MM.1S (cell line): ENCODE measurements at regions not wholly inside any gene's neighbourhood (a gene's known extent, or its start where the extent isn't known, plus 50 kb on each side); places are given as distances from the start of the nearest gene placed in this dataset.

Source experiments
- DNase-seq: peaks from one replicate; pipeline ENCODE4 v3.0.0-alpha.2; 2015
- H2AFZ ChIP-seq: fragments of 300-600 bp; sonication (generic); 2 replicates; pipeline ENCODE4 v1.6.0; 2016; ENCODE audit warnings: antibody characterized with exemption, low read length
- H3F3A ChIP-seq: fragments of 300-600 bp; sonication (generic); 2 replicates; pipeline ENCODE4 v1.6.1; 2016; ENCODE audit warnings: mild to moderate bottlenecking, antibody characterized with exemption, low read length, moderate library complexity, mixed read lengths; ENCODE audit not compliant: insufficient read depth
- H3K27ac ChIP-seq: fragments of 300-600 bp; sonication (generic); 2 replicates; pipeline ENCODE4 v1.5.1; 2016; ENCODE audit warnings: mild to moderate bottlenecking, low read length
- H3K27me3 ChIP-seq: fragments of 300-600 bp; sonication (generic); replicated peaks from 2 replicates; pipeline ENCODE4 v1.6.0; 2016; ENCODE audit warnings: low read length; ENCODE audit not compliant: insufficient read depth
- H3K36me3 ChIP-seq: fragments of 300-600 bp; sonication (generic); replicated peaks from 2 replicates; pipeline ENCODE4 v1.6.1; 2016; ENCODE audit warnings: mild to moderate bottlenecking, low read length, mixed read lengths; ENCODE audit not compliant: insufficient read depth
- H3K4me1 ChIP-seq: fragments of 300-600 bp; sonication (generic); 2 replicates; pipeline ENCODE4 v1.6.1; 2016; ENCODE audit warnings: low read length, mixed read lengths
- H3K4me2 ChIP-seq: fragments of 300-600 bp; sonication (generic); 2 replicates; pipeline ENCODE4 v1.6.0; 2016; ENCODE audit warnings: low read depth, low read length
- H3K4me3 ChIP-seq: fragments of 300-600 bp; sonication (generic); 2 replicates; pipeline ENCODE4 v1.5.1; 2016; ENCODE audit warnings: low read length, mixed read lengths
- H3K79me2 ChIP-seq: fragments of 300-600 bp; sonication (generic); 2 replicates; pipeline ENCODE4 v1.6.1; 2016; ENCODE audit warnings: mixed run types, low read length, mixed read lengths
- H3K9ac ChIP-seq: fragments of 300-600 bp; sonication (generic); 2 replicates; pipeline ENCODE4 v1.6.1; 2016; ENCODE audit warnings: low read length, mixed read lengths
- H3K9me2 ChIP-seq: fragments of 300-600 bp; sonication (generic); replicated peaks from 2 replicates; pipeline ENCODE4 v1.6.1; 2016; ENCODE audit warnings: mild to moderate bottlenecking, low read length, mixed read lengths; ENCODE audit not compliant: insufficient read depth
- H3K9me3 ChIP-seq: fragments of 300-600 bp; sonication (generic); replicated peaks from 2 replicates; pipeline ENCODE4 v1.6.1; 2016; ENCODE audit warnings: mild to moderate bottlenecking, low read length, mixed read lengths; ENCODE audit not compliant: insufficient read depth
- H4K20me1 ChIP-seq: fragments of 300-600 bp; sonication (generic); 2 replicates; pipeline ENCODE4 v1.6.1; 2016; ENCODE audit warnings: mild to moderate bottlenecking, low read length, moderate library complexity, mixed read lengths; ENCODE audit not compliant: insufficient read depth
- EZH2 ChIP-seq: fragments of 300-600 bp; sonication (generic); optimal IDR thresholded peaks from 2 replicates; pipeline ENCODE3; 2017; ENCODE audit warnings: low read depth, mild to moderate bottlenecking, antibody characterized with exemption, low read length, mixed read lengths
- EZH2phosphoT487 ChIP-seq: fragments of 300-600 bp; sonication (generic); IDR thresholded peaks from 2 replicates; pipeline ENCODE4 v1.6.1; 2018; ENCODE audit warnings: antibody characterized with exemption, low read length
- TF ChIP-seq, protein P1 (sequence below): fragments of 300-600 bp; sonication (generic); IDR thresholded peaks from 2 replicates; pipeline ENCODE4 v1.5.1; 2016; ENCODE audit warnings: antibody characterized with exemption, low read length, mixed read lengths

DNA sequence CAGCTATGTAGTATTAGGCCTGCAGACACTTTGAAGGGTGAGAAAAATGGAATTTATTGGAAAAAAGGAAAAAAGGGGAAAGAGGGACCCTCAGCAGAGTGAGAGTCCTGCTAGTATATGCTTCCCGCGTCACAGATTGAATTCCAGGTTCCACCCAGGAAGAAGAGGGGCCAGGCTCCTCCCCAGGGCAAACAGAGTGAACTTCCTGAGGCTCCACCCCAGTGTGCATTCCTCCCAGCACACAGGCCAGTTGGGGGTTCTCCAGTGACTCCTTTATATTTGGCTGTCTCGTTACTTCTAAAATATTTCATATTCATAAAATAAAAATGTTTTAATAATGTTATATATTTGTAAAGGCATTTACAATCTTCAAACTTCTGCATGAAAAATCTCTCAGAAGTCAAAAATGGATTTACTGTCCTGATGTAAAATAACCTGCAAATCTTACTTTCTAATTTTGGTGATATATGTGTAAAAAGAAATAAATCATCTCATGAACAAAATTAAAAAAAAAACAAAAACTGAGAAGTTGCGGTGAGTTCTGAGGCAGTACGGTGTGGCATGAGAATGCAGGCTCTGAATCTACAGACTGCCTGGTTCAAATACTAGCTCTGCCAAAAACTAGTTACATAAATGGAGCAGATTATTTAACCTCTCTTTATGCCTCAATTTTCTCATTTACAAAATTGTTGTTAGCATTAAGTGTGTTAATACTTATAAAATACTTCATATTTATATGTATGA, 175.8 kb upstream of the P2RY1 start:
- TF ChIP-seq EZH2 (no peak), EZH2phosphoT487 (no peak)
- TF ChIP-seq, protein P1, sequence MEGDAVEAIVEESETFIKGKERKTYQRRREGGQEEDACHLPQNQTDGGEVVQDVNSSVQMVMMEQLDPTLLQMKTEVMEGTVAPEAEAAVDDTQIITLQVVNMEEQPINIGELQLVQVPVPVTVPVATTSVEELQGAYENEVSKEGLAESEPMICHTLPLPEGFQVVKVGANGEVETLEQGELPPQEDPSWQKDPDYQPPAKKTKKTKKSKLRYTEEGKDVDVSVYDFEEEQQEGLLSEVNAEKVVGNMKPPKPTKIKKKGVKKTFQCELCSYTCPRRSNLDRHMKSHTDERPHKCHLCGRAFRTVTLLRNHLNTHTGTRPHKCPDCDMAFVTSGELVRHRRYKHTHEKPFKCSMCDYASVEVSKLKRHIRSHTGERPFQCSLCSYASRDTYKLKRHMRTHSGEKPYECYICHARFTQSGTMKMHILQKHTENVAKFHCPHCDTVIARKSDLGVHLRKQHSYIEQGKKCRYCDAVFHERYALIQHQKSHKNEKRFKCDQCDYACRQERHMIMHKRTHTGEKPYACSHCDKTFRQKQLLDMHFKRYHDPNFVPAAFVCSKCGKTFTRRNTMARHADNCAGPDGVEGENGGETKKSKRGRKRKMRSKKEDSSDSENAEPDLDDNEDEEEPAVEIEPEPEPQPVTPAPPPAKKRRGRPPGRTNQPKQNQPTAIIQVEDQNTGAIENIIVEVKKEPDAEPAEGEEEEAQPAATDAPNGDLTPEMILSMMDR = no peak
- no peak overlapping the region for H3K27ac ChIP-seq
- H3K36me3 ChIP-seq = no peaks in the 10 kb centered on the region
- no peak overlapping the region for H3K4me2 ChIP-seq
- no peak overlapping the region for H3K4me3 ChIP-seq
- H2AFZ ChIP-seq = no peak overlapping the region
- DNase-seq = no peak
- H3K9me3 ChIP-seq = no peaks in the 10 kb centered on the region
- H3K9ac ChIP-seq = no peak overlapping the region
- no peaks in the 10 kb centered on the region for H4K20me1 ChIP-seq
- no peaks in the 10 kb centered on the region for H3K79me2 ChIP-seq
- no peaks in the 10 kb centered on the region for H3K9me2 ChIP-seq
- no peaks in the 10 kb centered on the region for H3K27me3 ChIP-seq
- no peaks in the 10 kb centered on the region for H3F3A ChIP-seq
- no peaks in the 10 kb centered on the region for H3K4me1 ChIP-seq

DNA sequence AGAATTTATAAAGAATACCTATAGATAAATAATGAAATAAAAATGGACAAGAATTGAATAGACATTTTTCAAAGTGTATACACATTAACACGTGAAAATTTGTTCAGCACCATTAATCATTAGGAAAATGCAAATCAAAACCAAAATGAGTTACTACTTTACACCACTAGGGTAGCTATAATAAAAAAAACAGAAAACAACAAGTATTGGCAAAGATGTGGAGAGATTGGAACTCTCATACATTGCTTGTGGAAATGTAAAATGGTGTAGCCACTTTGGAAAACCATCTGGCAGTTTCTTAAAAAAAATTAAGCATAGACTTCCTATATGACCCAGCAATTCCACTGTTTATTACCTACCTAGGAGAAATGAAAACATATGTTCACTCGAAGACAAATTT, 172.8 kb upstream of the P2RY1 start:
- TF ChIP-seq EZH2 = no peak
- H2AFZ ChIP-seq = no peak overlapping the region
- no peak overlapping the region for H3K4me3 ChIP-seq
- H3K27ac ChIP-seq = no peak overlapping the region
- H3K4me1 ChIP-seq = no peaks in the 10 kb centered on the region
- H3F3A ChIP-seq = no peaks in the 10 kb centered on the region
- no peak for DNase-seq
- no peaks in the 10 kb centered on the region for H3K27me3 ChIP-seq
- no peaks in the 10 kb centered on the region for H4K20me1 ChIP-seq
- no peaks in the 10 kb centered on the region for H3K36me3 ChIP-seq
- no peaks in the 10 kb centered on the region for H3K79me2 ChIP-seq
- H3K4me2 ChIP-seq = no peak overlapping the region
- H3K9me3 ChIP-seq = no peaks in the 10 kb centered on the region
- H3K9ac ChIP-seq = no peak overlapping the region
- H3K9me2 ChIP-seq = no peaks in the 10 kb centered on the region

DNA sequence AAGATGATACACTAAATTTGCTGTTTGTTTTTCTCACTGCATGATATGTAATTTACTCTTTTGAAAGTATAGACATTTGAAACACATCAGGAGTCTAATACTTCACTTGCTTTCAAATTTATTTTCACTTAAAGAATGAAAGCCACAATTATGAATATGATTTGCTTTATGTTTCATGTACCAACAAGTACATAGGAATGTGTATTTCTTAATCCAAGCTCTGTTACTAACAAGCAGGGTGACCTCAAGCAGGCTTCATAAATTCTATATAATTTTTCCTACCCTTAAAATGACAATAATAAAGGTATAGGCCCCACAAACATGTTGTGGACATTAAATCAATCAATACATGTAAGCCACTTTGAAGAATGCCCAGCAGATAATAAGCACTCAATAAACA, 170.2 kb upstream of the P2RY1 start:
- Histone ChIP-seq H3K4me1 (no peaks in the 10 kb centered on the region), H3K9ac (no peak overlapping the region), H3F3A (no peaks in the 10 kb centered on the region), H3K79me2 (no peaks in the 10 kb centered on the region), H3K27me3 (no peaks in the 10 kb centered on the region), H3K9me2 (no peaks in the 10 kb centered on the region), H3K27ac (no peak overlapping the region), H3K9me3 (no peaks in the 10 kb centered on the region), H4K20me1 (no peaks in the 10 kb centered on the region), H3K4me3 (no peak overlapping the region), H3K36me3 (no peaks in the 10 kb centered on the region), H3K4me2 (no peak overlapping the region), H2AFZ (no peak overlapping the region)
- DNase-seq = no peak
- TF ChIP-seq EZH2 (no peak), EZH2phosphoT487 (no peak)
- TF ChIP-seq, protein P1 = no peak

DNA sequence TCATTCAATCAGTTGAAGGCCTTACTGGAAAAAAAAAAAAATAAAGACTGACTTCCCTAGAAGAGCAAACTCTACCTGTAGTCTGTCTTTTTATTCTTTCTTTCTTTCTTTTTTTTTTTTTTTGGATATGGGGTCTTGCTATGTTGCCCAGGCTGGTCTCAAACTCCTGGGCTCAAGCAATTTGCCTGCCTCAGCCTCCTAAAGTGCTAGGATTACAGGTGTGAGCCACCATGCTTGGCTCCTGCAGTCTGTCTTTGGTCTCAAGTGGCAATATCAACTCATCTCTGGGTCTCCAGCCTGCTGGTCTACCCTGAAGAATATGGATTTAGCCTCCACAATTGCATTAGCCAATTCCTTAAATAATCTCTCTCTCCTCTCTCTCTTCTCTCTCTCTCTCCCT, 167.7 kb upstream of the P2RY1 start:
- H3K9me2 ChIP-seq = no peaks in the 10 kb centered on the region
- H3K36me3 ChIP-seq = no peaks in the 10 kb centered on the region
- H3K4me1 ChIP-seq = no peaks in the 10 kb centered on the region
- H3K9me3 ChIP-seq = no peaks in the 10 kb centered on the region
- H3K9ac ChIP-seq = no peak overlapping the region
- H3K27me3 ChIP-seq = no peaks in the 10 kb centered on the region
- H3K4me2 ChIP-seq = no peak overlapping the region
- no peak for DNase-seq
- TF ChIP-seq EZH2phosphoT487 = no peak
- TF ChIP-seq, protein P1 = no peak
- no peak for TF ChIP-seq EZH2
- H3K4me3 ChIP-seq = no peak overlapping the region
- H3K79me2 ChIP-seq = no peaks in the 10 kb centered on the region
- no peak overlapping the region for H3K27ac ChIP-seq
- H4K20me1 ChIP-seq = no peaks in the 10 kb centered on the region
- H2AFZ ChIP-seq = no peak overlapping the region
- H3F3A ChIP-seq = no peaks in the 10 kb centered on the region
